NCI-H748 treated with DMSO at 0.1 percent for 48 hours (cell line): ENCODE measurements at regions not wholly inside any gene's neighbourhood (a gene's known extent, or its start where the extent isn't known, plus 50 kb on each side); places are given as distances from the start of the nearest gene placed in this dataset.
A peak's percentile ranks its signal among the peaks of the same experiment; 100 is the strongest.

Experiments used
- DNase-seq: peaks from one replicate; lab custom pipeline; 2025; lab: John Stamatoyannopoulos, UW

GRCh38 chr3:144229330-144229729 lies 257.7 kb downstream of the DIPK2A start:
- no peak for DNase-seq

GRCh38 chr3:144229953-144230352 lies 258.3 kb downstream of the DIPK2A start:
- DNase-seq = no peak

DNA sequence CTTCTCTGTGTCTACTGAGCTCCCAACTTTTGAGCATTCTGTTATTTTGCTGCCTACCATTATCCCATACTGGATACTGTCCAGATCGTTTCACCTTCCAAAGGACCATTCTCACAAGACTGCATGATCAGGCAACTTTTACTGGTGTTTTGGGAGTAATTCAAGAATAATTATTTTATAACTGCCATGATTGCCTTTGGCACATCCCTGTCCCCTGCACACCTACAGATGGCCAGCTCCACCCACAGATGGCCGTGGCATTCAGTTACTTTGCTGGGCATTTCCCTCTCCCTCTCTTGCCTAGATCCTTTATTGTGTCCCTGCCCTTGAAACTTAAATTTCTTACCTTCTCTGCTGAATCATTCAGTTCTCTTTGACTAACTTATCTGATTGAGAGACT lies 263.9 kb downstream of the DIPK2A start:
- DNase-seq = no peak

- DNase-seq = no peak
These were observed 265.7 kb downstream of the DIPK2A start for GRCh38 chr3:144237351-144237750.

DNA sequence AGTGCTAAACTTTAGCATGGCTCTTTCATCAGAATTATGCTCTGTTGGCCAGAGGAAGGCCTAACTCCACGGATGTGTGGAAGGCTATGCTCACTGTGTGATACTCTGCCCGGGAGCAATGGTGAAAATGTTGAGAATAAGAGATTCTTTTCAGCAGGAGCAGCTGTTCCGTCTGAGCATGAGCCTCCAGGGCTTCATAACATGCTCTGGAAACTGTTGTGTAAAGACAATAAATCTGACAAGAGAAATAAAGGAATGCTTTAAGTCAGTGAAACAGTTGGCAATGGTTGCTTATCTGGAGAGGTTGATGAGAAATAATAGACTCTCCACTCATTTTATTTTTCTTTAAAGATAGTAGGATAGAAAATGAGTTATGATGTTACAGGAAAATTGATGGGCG lies 269.8 kb downstream of the DIPK2A start:
- no peak for DNase-seq

DNA sequence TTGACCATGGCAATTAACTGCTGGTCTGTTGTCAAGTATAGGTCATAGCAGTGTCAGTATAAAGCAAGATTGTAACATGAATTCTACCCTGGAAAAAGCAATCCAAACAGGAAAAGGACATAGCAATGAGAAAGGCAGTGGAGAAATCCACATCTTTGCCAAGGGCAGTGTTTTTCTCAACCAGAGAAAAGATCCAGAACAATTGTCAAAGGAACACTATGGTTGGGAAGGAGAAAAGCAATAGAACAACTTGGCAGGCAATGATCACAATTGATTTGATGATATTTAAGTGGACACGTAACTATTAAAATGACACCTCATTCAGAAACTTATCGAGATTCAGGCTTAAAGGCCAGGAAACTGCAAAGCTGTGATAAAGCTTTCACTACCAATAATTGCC lies 271.1 kb downstream of the DIPK2A start:
- no peak for DNase-seq

DNA sequence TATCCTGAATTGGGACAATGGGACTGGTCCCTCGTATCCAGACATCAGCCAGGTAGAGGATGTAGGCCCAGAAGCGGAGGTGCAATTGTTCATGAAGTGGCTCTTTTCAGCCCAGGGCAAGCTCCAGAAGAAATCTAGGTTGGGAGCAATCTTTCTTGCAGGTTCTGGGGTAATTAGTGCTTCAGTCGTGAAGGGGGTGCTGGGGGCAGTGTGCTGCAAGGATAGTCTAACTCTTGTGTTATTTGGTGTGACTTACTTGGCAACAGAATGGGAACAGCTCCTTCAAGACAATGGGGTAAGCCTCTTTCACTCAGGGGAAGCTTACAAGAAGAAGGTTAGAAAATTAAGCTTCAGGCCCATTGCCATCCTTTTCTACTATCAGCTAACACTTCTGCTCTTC lies 273.0 kb downstream of the DIPK2A start:
- no peak for DNase-seq

DNA sequence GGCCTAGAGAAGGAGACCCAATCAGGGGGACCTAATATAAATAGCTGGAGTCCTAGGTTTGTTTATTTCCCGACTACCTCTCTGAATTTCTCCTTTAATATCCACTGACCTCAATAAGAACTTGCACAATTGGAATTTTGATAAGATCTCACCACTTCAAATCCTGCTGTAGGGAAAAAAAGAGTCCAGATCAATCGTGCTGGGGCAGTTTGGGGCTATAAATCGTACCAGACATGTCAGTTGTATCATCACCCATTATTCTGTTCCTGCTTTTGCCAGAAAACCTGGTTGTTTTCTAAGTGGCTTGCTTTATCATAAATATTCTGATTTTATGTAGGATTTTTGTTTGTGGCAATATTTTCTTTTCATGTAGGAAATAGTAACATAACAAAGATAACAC lies 281.3 kb downstream of the DIPK2A start:
- no peak for DNase-seq

- DNase-seq = no peak
These were observed 285.8 kb downstream of the DIPK2A start for GRCh38 chr3:144257381-144257780.

DNA sequence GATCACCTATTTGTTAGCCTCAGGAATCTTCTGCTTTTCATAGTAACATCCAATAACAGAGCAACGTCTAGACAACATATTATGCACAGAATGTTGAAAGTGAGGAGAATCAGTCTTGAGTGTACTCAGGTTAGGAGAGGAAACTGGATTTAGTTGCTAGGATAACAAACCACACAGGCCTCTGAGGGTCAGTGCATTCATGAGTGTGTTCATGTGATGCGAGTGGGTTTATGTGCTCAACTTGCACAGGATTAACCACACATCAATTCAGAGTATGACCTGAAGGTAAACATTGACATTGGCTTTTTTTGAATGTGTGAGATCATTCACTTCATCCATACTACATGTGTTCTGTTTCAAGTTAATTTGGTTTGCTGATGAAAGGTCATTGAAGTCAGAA lies 287.6 kb downstream of the DIPK2A start:
- peak; percentile 72 for DNase-seq

GRCh38 chr3:144263706-144264105 lies 292.1 kb downstream of the DIPK2A start:
- DNase-seq = no peak

- no peak for DNase-seq
These were observed 292.7 kb downstream of the DIPK2A start for GRCh38 chr3:144264350-144264749.

- no peak for DNase-seq
These were observed 293.2 kb downstream of the DIPK2A start for GRCh38 chr3:144264794-144265193.

DNA sequence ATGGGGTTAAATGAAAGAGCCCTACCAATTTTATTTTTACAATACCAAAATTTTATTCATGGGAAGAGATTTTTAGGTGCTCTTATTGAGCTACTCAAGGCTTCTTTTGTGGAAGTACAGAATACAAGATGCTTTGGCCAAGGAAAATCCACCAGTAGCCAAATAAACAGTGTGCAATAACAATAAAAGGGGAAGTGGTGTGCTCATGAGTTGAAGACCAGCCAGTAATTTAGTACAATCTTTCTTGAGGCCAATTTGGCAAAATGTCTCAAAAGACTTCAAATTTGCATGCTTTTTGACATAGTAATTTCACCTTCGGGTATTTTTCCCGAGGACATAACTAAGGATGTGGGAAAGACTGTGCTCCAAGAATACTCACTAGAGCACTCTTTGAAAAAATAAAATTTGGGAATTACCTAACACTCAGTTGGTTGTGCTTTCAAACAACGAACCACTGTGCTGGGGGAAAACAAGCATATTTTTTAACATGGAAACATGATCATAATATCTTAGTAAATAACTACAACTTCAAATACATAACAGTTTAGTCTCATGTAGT lies 294.0 kb downstream of the DIPK2A start:
- DNase-seq = no peak

GRCh38 chr3:144270100-144270499 lies 298.5 kb downstream of the DIPK2A start:
- no peak for DNase-seq

DNA sequence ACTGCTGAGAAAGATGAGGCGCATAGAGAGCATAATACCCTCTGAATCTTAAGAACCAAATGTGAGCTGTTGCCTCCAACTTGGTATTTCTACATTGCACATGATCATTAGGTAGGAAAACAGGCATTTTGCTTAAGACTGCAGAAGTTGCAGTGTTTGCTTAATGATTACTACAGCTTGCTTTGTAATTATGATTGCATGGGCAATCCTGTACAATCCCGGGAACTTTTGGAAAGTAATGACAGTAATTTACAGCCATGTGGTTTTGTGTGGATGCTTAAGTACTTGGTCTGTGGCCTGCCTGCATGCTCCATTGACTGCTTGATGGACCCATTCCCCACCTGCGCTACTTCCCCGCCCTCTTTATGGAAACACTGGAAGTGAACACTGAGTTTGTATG lies 301.1 kb downstream of the DIPK2A start:
- peak; percentile 88 for DNase-seq

GRCh38 chr3:144273601-144274000 lies 302.0 kb downstream of the DIPK2A start:
- DNase-seq = no peak

- no peak for DNase-seq
These were observed 303.4 kb downstream of the DIPK2A start for GRCh38 chr3:144275005-144275404.

GRCh38 chr3:144282313-144282712 lies 310.7 kb downstream of the DIPK2A start:
- no peak for DNase-seq

DNA sequence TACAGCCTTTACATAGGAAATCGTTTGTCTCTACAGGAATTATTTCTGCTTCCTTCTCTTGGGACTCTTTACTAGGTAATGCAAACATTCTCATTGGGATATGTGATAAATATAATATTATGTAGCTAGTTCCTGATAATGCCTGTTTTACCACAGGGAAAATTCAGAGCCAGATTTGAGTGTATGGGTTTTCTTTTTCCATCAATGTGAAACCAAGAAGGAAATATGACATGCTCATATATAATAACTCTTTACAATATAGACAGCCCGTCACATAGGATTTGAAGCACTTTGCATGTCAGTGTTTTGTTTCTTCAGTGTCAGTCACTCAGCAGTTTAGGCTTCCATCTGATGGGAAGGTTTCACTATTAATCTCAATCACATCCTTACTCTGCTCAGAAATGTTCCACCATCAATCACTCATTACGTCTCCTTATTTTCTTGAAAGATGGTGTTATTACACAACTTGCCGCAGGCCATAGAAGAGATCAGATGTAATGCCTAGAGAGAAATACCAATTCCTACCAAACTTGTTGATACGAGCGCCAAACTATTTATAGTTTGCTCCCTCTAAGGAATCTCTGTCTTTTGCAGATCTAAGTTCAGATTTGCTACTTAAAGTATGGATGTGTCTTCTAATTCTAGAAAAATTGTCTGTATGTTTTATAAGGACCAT lies 314.8 kb downstream of the DIPK2A start:
- DNase-seq = no peak

DNA sequence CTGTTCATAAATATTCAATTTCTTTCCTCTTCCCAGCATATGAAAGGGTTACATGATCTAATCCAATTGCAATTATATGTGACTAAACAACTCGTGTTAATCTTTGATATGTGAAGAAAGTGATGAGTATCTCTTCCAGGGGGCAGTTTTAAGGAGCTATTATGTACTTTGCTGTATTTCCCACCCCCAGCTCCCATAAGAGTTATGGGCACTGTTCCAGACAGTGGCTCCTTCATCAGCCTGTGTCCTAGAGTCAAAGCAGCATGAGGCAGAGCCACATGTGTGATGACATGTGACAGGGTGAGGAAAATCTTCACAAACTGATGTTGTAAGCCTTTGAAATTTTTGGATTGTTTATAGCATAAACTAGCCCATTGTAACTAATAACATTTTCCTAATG lies 315.4 kb downstream of the DIPK2A start:
- DNase-seq = no peak

GRCh38 chr3:144289057-144289456 lies 317.4 kb downstream of the DIPK2A start:
- no peak for DNase-seq

DNA sequence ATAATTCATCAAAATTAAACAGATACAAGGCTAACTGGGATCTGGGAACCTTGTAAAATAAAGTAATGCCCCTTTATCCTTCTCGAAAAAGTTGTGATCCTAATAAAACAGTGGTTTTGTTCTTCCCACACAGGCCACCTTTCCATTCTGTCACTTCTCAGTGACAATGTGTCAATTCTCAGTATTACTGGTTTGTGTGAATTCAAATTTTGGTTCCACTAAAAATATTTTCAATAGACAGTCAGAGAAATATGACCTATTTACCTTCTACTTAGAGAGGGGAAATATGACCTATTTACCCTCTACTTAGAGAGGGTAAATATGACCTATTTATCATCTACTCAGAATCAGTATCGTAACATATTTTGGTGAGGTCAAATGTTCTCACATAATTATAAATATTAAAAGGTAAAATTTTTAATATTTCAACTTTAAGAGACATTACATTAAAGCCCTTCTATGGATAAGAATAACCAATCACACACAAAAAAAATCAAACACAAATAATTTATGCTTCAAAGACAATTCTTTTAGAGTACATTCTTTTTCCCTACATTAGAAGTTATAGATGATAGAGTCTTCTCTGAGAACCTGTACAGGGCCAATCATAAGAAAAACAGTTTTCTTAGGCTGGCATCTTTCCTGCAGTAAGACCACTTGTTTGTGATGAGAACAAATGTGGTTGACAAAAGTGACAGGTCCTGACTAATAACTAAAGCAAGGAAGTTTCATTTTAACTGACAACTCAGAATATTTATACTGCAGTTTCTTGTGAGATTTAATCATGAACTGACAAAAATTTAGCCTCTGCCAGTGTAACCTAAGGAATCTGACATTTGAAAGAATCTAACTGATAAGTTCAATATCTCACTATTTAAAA lies 323.3 kb downstream of the DIPK2A start:
- no peak for DNase-seq
